Endothelial cell of umbilical vein (primary cell): ENCODE measurements at regions not wholly inside any gene's neighbourhood (a gene's known extent, or its start where the extent isn't known, plus 50 kb on each side); places are given as distances from the start of the nearest gene placed in this dataset.
A peak's percentile ranks its signal among the peaks of the same experiment; 100 is the strongest.

Experiments
- BruUV-seq: library from RNA; stranded (reverse); fragments of 400-500 nt; replicated peaks from 2 replicates; lab custom pipeline; 2021; lab: Mats Ljungman, UMichigan
- CTCF ChIA-PET: fragments of 300-600, 350-600 bp; sonication (Branson Sonifier 250); formaldehyde crosslinking; loops from one replicate; lab custom pipeline; 2021; ENCODE audit warnings: antibody characterized with exemption, inconsistent platforms; lab: Charles Lee
- POLR2A ChIA-PET: fragments of 300-600, 350-600 bp; sonication (Branson Sonifier 250); formaldehyde crosslinking; loops from one replicate; lab custom pipeline; 2021; ENCODE audit warnings: antibody characterized with exemption, inconsistent platforms; lab: Charles Lee
- DNase-seq: peaks from one replicate; pipeline ENCODE4 v3.0.0-alpha.2; 2011; ENCODE audit warnings: low read depth, low spot score
- FAIRE-seq: peaks from 2 replicates; lab custom pipeline; 2011; peaks lifted over from hg19 to GRCh38; lab: Jason Lieb, UNC
- H2AFZ ChIP-seq: 2 replicates; pipeline ENCODE4 v1.6.0; 2012; ENCODE audit warnings: low read depth, low read length, control low read depth, inconsistent platforms
- H3K27ac ChIP-seq: 2 replicates; pipeline ENCODE4 v1.5.1; 2011; ENCODE audit warnings: low read depth, mild to moderate bottlenecking, control low read depth, low read length, moderate library complexity; ENCODE audit not compliant: insufficient read depth
- H3K27me3 ChIP-seq, 2 experiments: 2 replicates each; pipeline versions ENCODE4 v1.6.0 to v1.6.1; 2011; ENCODE audit warnings: low read length in 2 of 2, mixed read lengths in 1 of 2; ENCODE audit not compliant: control insufficient read depth in 2 of 2, insufficient read depth in 2 of 2
- H3K36me3 ChIP-seq, 2 experiments: 2 replicates in 1 of 2; 3 replicates in 1 of 2; pipeline ENCODE4 v1.5.1; 2011; ENCODE audit warnings: low read length in 2 of 2, mild to moderate bottlenecking in 1 of 2, moderate library complexity in 1 of 2; ENCODE audit not compliant: control insufficient read depth in 2 of 2, insufficient read depth in 2 of 2; ENCODE audit errors: extremely low read depth in 1 of 2
- H3K4me1 ChIP-seq: 3 replicates; pipeline ENCODE4 v1.5.1; 2011; ENCODE audit warnings: mild to moderate bottlenecking, low read length; ENCODE audit not compliant: control insufficient read depth, insufficient read depth; ENCODE audit errors: extremely low read depth
- H3K4me2 ChIP-seq: 2 replicates; pipeline ENCODE4 v1.6.1; 2011; ENCODE audit warnings: low read length, control low read depth, mixed read lengths; ENCODE audit not compliant: insufficient read depth
- H3K4me3 ChIP-seq, 3 experiments: fragments of 200-600 bp in 1 of 3; sonication (generic), shearing (Covaris generic) in 1 of 3; replicated peaks in 1 of 3; 2 replicates each; pipeline ENCODE4 v1.5.1; 2011 to 2016; ENCODE audit warnings: control low read depth in 3 of 3, low read length in 3 of 3, mild to moderate bottlenecking in 2 of 3, inconsistent platforms in 1 of 3, low read depth in 1 of 3, moderate library complexity in 1 of 3; ENCODE audit not compliant: insufficient read depth in 1 of 3
- H3K79me2 ChIP-seq: 2 replicates; pipeline ENCODE4 v1.6.0; 2012; ENCODE audit warnings: low read length, inconsistent platforms; ENCODE audit not compliant: control insufficient read depth, insufficient read depth
- H3K9ac ChIP-seq: replicated peaks from 2 replicates; pipeline ENCODE3; 2011; ENCODE audit warnings: low read length, control low read depth; ENCODE audit not compliant: insufficient read depth; ENCODE audit errors: extremely low read depth
- H3K9me1 ChIP-seq: replicated peaks from 3 replicates; pipeline ENCODE4 v1.6.0; 2011; ENCODE audit warnings: mild to moderate bottlenecking, low read length; ENCODE audit not compliant: control insufficient read depth, insufficient read depth; ENCODE audit errors: extremely low read depth
- H3K9me3 ChIP-seq: replicated peaks from 2 replicates; pipeline ENCODE4 v1.5.1; 2012; ENCODE audit warnings: low read length, inconsistent platforms; ENCODE audit not compliant: control insufficient read depth, insufficient read depth
- H4K20me1 ChIP-seq: replicated peaks from 2 replicates; pipeline ENCODE3; 2011; ENCODE audit warnings: mild to moderate bottlenecking, low read length; ENCODE audit not compliant: control insufficient read depth, insufficient read depth; ENCODE audit errors: extremely low read depth
- CTCF ChIP-seq, 2 donors: IDR thresholded peaks; 1 replicate in 1 of 2; 2 replicates in 1 of 2; pipeline ENCODE4 v1.5.1; 2011; ENCODE audit warnings: low read length in 2 of 2, mild to moderate bottlenecking in 2 of 2, moderate library complexity in 2 of 2, control low read depth in 1 of 2, inconsistent platforms in 1 of 2, low read depth in 1 of 2; ENCODE audit not compliant: insufficient read depth in 1 of 2; ENCODE audit errors: extremely low read depth in 1 of 2
- EZH2 ChIP-seq: IDR thresholded peaks from 2 replicates; pipeline ENCODE4 v1.6.1; 2012; ENCODE audit warnings: borderline replicate concordance, low read depth, mild to moderate bottlenecking, moderate library complexity, low read length, inconsistent platforms; ENCODE audit not compliant: severe bottlenecking
- FOS ChIP-seq: IDR thresholded peaks from 2 replicates; pipeline ENCODE4 v1.6.1; 2011; ENCODE audit warnings: mild to moderate bottlenecking, low read length, moderate library complexity, borderline replicate concordance; ENCODE audit not compliant: insufficient read depth
- GATA2 ChIP-seq: IDR thresholded peaks from 2 replicates; pipeline ENCODE4 v1.7.0; 2011; ENCODE audit warnings: low read depth, mild to moderate bottlenecking, moderate library complexity, mixed read lengths, low read length; ENCODE audit not compliant: insufficient read length, insufficient read depth
- POLR2AphosphoS5 ChIP-seq: IDR thresholded peaks from 2 replicates; pipeline ENCODE4 v1.6.1; 2012; ENCODE audit warnings: low read depth, mild to moderate bottlenecking, control low read depth, low read length, moderate library complexity; ENCODE audit not compliant: insufficient read depth
- dilution Hi-C: fragments of 300-500 bp; cut with MboI; formaldehyde crosslinking; loops from one replicate; pipeline ENCODE4 v1.15.0; 2019; ENCODE audit warnings: low sequenced_read_pairs; ENCODE audit not compliant: extremely low pct_ligation_motif_present
- intact Hi-C: fragments of 100-400 bp; cut with micrococcal nuclease; formaldehyde crosslinking; loops from one replicate; pipeline ENCODE4 v1.10.0; 2022

GRCh38 chr9:95727947-95728520 is 147.5 kb upstream of the ERCC6L2 start:
- TF ChIP-seq EZH2 (no peak), GATA2 (no peak)
- FAIRE-seq (no peak), DNase-seq (no peak)
- Histone ChIP-seq H3K4me1 (no peaks in the 10 kb centered on the region), H3K4me3 (no peak overlapping the region), H3K4me2 (no peak overlapping the region), H3K27ac (no peak overlapping the region), H3K9me3 (no peaks in the 10 kb centered on the region), H3K27me3 (no peaks in the 10 kb centered on the region), H3K36me3 (no peaks in the 10 kb centered on the region), H3K9me1 (no peaks in the 10 kb centered on the region), H2AFZ (no peak overlapping the region), H3K79me2 (no peaks in the 10 kb centered on the region), H4K20me1 (no peaks in the 10 kb centered on the region), H3K9ac (no peak overlapping the region)
- intact Hi-C loops = loop anchor here (5.0 to 10.0 kb wide), 2 partner anchors 221 to 257 kb away; no protein-coding TSS in a partner anchor
- dilution Hi-C loops = no loop called here
- POLR2A ChIA-PET = no interaction called here
- no TSS peak for BruUV-seq
- CTCF ChIA-PET = interaction anchor here (0.7 to 1.8 kb wide), 27 partner anchors 8 to 490 kb away, joined by 3 to 15 read pairs (median 5); partner anchors contain the start of gene ERCC6L2

GRCh38 chr9:95726756-95727155 is 148.7 kb upstream of the ERCC6L2 start:
- no peak overlapping the region for H2AFZ ChIP-seq
- no peaks in the 10 kb centered on the region for H4K20me1 ChIP-seq
- H3K4me2 ChIP-seq = no peak overlapping the region
- H3K9me1 ChIP-seq = no peaks in the 10 kb centered on the region
- dilution Hi-C loops (no loop called here), intact Hi-C loops (loop anchor here (1.0 to 10.0 kb wide), 6 partner anchors 149 to 492 kb away; partner anchors contain the start of gene ERCC6L2)
- CTCF ChIA-PET = interaction anchor here (0.7 to 1.8 kb wide), 38 partner anchors 8 to 491 kb away, joined by 3 to 15 read pairs (median 4); partner anchors contain the start of gene ERCC6L2
- no peaks in the 10 kb centered on the region for H3K4me1 ChIP-seq
- peak; percentile 82 for FAIRE-seq
- H3K79me2 ChIP-seq = no peaks in the 10 kb centered on the region
- POLR2A ChIA-PET = interaction anchor here (0.6 to 1.0 kb wide), 2 partner anchors 148 to 491 kb away, joined by 3 to 7 read pairs; partner anchors contain the start of gene ERCC6L2
- H3K9me3 ChIP-seq = no peaks in the 10 kb centered on the region
- H3K27me3 ChIP-seq = no peaks in the 10 kb centered on the region
- BruUV-seq = no TSS peak
- peak; percentile 57 for DNase-seq
- H3K4me3 ChIP-seq = no peak overlapping the region
- H3K9ac ChIP-seq = no peak overlapping the region
- H3K27ac ChIP-seq = no peak overlapping the region
- no peak for TF ChIP-seq FOS
- no peak for TF ChIP-seq EZH2
- TF ChIP-seq POLR2AphosphoS5 = no peak
- TF ChIP-seq CTCF (IDR thresholded peaks at IDR 0.05; ENCODE audit: extremely low read depth in 1 of 2, insufficient read depth in 1 of 2, low read depth in 1 of 2, low read length in 2 of 2) = peak; percentile 56 to 67
- H3K36me3 ChIP-seq = no peaks in the 10 kb centered on the region
